Pancreas (tissue), 10 donors: ENCODE measurements at regions not wholly inside any gene's neighbourhood (a gene's known extent, or its start where the extent isn't known, plus 50 kb on each side); places are given as distances from the start of the nearest gene placed in this dataset.

Source experiments
- ATAC-seq, 4 donors: fragments of 200-7000 bp; cut with Tn5 transposase; one replicate each; pipeline versions ENCODE4 v1.8.0 to v1.9.1; 2020; ENCODE audit warnings: mild to moderate bottlenecking in 4 of 4, moderate library complexity in 4 of 4
- DNase-seq, 6 donors: peaks; one replicate each; pipeline ENCODE4 v3.0.0-alpha.2; 2020
- FAIRE-seq: peaks from 2 replicates; lab custom pipeline; 2012; peaks lifted over from hg19 to GRCh38; lab: Jason Lieb, UNC
- H3K27ac ChIP-seq, 4 donors: fragments of 200-600 bp; sonication (generic); 1 replicate in 3 of 4; 2 replicates in 1 of 4; pipeline versions ENCODE4 v1.5.0 to v1.8.0; 2020
- H3K27me3 ChIP-seq, 4 donors: fragments of 200-600 bp; one replicate each; pipeline ENCODE4 v1.8.0; 2021
- H3K36me3 ChIP-seq, 3 donors: fragments of 200-600 bp; sonication (generic) in 1 of 3; one replicate each; pipeline versions ENCODE4 v1.5.0 to v1.8.0; 2020 to 2021
- H3K4me1 ChIP-seq, 3 donors: fragments of 200-600 bp; one replicate each; pipeline ENCODE4 v1.8.0; 2021
- H3K4me3 ChIP-seq, 4 donors: fragments of 200-600 bp; sonication (generic) in 2 of 4; one replicate each; pipeline versions ENCODE4 v1.5.0 to v1.8.0; 2020 to 2021
- H3K9me3 ChIP-seq, 4 donors: fragments of 200-600 bp; one replicate each; pipeline ENCODE4 v1.8.0; 2021
- CTCF ChIP-seq, 4 donors: fragments of 200-600 bp; sonication (generic) in 3 of 4; IDR thresholded peaks; one replicate each; pipeline versions ENCODE4 v1.5.0 to v1.8.0; 2021; ENCODE audit warnings: antibody characterized with exemption in 4 of 4
- WGBS, 2 donors: extraction: QIAGEN DNeasy Blood & Tissue Kit; methylation state at CpG; one replicate each; pipeline ENCODE4 v1.1.7; 2013; 5-methylcytosine and 5-hydroxymethylcytosine counted together
- intact Hi-C, 3 donors: fragments of 100-400 bp; cut with DNase I; formaldehyde crosslinking; loops; one replicate each; pipeline versions ENCODE4 v1.11.1 to v1.14.2; 2022
- donor health status: healthy with polysubstance abuse.
- donor health status: DM: no; HTN: no; CAD: no; lungs with moderate emphysema.
- donor health status: DM: no; HTN: no; CAD: no.
- donor health status: control.
- donor health status: control.
- donor health status: Bipolar disorder and iron deficiency.
- donor health status: DM: yes; HTN: yes; CAD: no.
- donor health status: DM: no; HTN: no; CAD: no.
- donor health status: DM: no; HTN: no; CAD: no.
- donor health status: DM: yes; HTN: yes; CAD: no.

- intact Hi-C loops, result no loop called here
Observed at GRCh38 chr11:98940913-98941312, 79.8 kb upstream of the CNTN5 start.

GRCh38 chr11:98944461-98944860 is 76.3 kb upstream of the CNTN5 start:
- no peaks in the 10 kb centered on the region for H3K36me3 ChIP-seq
- intact Hi-C loops, result no loop called here
- H3K9me3 ChIP-seq, result no peaks in the 10 kb centered on the region
- H3K27me3 ChIP-seq, result no peaks in the 10 kb centered on the region
- ATAC-seq, result no peak
- no peaks in the 10 kb centered on the region for H3K4me1 ChIP-seq
- H3K27ac ChIP-seq, result no peak overlapping the region
- no peak for FAIRE-seq
- 60 to 84% methylated on average over 2 of the region's 2 CpGs for WGBS, 2 donors
- TF ChIP-seq CTCF (IDR thresholded peaks at IDR 0.05), result no peak
- DNase-seq, result no peak
- no peak overlapping the region for H3K4me3 ChIP-seq

More at GRCh38 chr11:98940913-98941312, 79.8 kb upstream of the CNTN5 start:
- WGBS, 2 donors, result 18 to 54% methylated on average over 1 of the region's 1 CpG
- Histone ChIP-seq H3K9me3 (no peaks in the 10 kb centered on the region), H3K36me3 (no peaks in the 10 kb centered on the region), H3K4me1 (no peaks in the 10 kb centered on the region), H3K27me3 (no peaks in the 10 kb centered on the region), H3K27ac (no peak overlapping the region), H3K4me3 (no peak overlapping the region)
- no peak for TF ChIP-seq CTCF (IDR thresholded peaks at IDR 0.05)
- ATAC-seq (no peak), FAIRE-seq (no peak), DNase-seq (no peak)

GRCh38 chr11:98952107-98952506 is 68.6 kb upstream of the CNTN5 start:
- DNase-seq, result no peak
- no peaks in the 10 kb centered on the region for H3K36me3 ChIP-seq
- no peak for FAIRE-seq
- no peaks in the 10 kb centered on the region for H3K9me3 ChIP-seq
- H3K4me3 ChIP-seq, result no peak overlapping the region
- ATAC-seq, result no peak
- H3K27me3 ChIP-seq, result no peaks in the 10 kb centered on the region
- no peak overlapping the region for H3K27ac ChIP-seq
- no peak for TF ChIP-seq CTCF (IDR thresholded peaks at IDR 0.05)
- WGBS, 2 donors, result 66 to 76% methylated on average over 2 of the region's 2 CpGs
- intact Hi-C loops, result no loop called here
- H3K4me1 ChIP-seq, result no peaks in the 10 kb centered on the region

- TF ChIP-seq CTCF (IDR thresholded peaks at IDR 0.05), result no peak
- no peaks in the 10 kb centered on the region for H3K27me3 ChIP-seq
- H3K36me3 ChIP-seq, result no peaks in the 10 kb centered on the region
- FAIRE-seq (no peak), DNase-seq (no peak), ATAC-seq (no peak)
- 34 to 64% methylated on average over 1 of the region's 1 CpG for WGBS, 2 donors
- no peak overlapping the region for H3K4me3 ChIP-seq
- H3K9me3 ChIP-seq, result no peaks in the 10 kb centered on the region
- no peaks in the 10 kb centered on the region for H3K4me1 ChIP-seq
- intact Hi-C loops, result no loop called here
- H3K27ac ChIP-seq, result no peak overlapping the region
Observed at GRCh38 chr11:98955551-98955950, 65.2 kb upstream of the CNTN5 start.

- H3K4me1 ChIP-seq, result no peaks in the 10 kb centered on the region
- no peak for DNase-seq
- 45 to 68% methylated on average over 3 of the region's 3 CpGs for WGBS, 2 donors
- no peak for FAIRE-seq
- H3K4me3 ChIP-seq, result no peak overlapping the region
- no peaks in the 10 kb centered on the region for H3K36me3 ChIP-seq
- ATAC-seq, result no peak
- H3K9me3 ChIP-seq, result no peaks in the 10 kb centered on the region
- H3K27me3 ChIP-seq, result peaks cover 0 to 3% (median 0%) of the 10 kb centered on the region in 4 donors
- no peak overlapping the region for H3K27ac ChIP-seq
- intact Hi-C loops, result no loop called here
- no peak for TF ChIP-seq CTCF (IDR thresholded peaks at IDR 0.05)
Observed at GRCh38 chr11:98964146-98964545, 56.6 kb upstream of the CNTN5 start.
